ENCODE measurements at regions not wholly inside any gene's neighbourhood (a gene's known extent, or its start where the extent isn't known, plus 50 kb on each side); places are given as distances from the start of the nearest gene placed in this dataset.

GRCh38 chr10:42477170-42477569, 161.2 kb downstream of the ZNF33B start:
- Histone ChIP-seq H3K27ac (ENCODE audit: low read length) (no peak overlapping the region), H3K27me3 (ENCODE audit: insufficient read depth, low read length) (no peaks in the 10 kb centered on the region), H3K4me3 (ENCODE audit: low read length) (no peak overlapping the region), H3K36me3 (ENCODE audit: insufficient read depth, low read depth, low read length) (no peaks in the 10 kb centered on the region), H3K9ac (ENCODE audit: low read depth, low read length) (no peak overlapping the region), H3K4me1 (ENCODE audit: insufficient read depth, low read length) (no peaks in the 10 kb centered on the region), H3K9me3 (ENCODE audit: insufficient read depth, low read depth, low read length) (peaks cover 92% of the 10 kb centered on the region)

GRCh38 chr10:42476101-42476500, 162.3 kb downstream of the ZNF33B start:
- no peaks in the 10 kb centered on the region for H3K4me1 ChIP-seq (ENCODE audit: insufficient read depth, low read length)
- H3K9me3 ChIP-seq (ENCODE audit: insufficient read depth, low read depth, low read length): peaks cover 92% of the 10 kb centered on the region
- H3K4me3 ChIP-seq (ENCODE audit: low read length): no peak overlapping the region
- H3K27ac ChIP-seq (ENCODE audit: low read length): no peak overlapping the region
- no peaks in the 10 kb centered on the region for H3K27me3 ChIP-seq (ENCODE audit: insufficient read depth, low read length)
- no peaks in the 10 kb centered on the region for H3K36me3 ChIP-seq (ENCODE audit: insufficient read depth, low read depth, low read length)
- no peak overlapping the region for H3K9ac ChIP-seq (ENCODE audit: low read depth, low read length)

- H3K27ac ChIP-seq (ENCODE audit: low read length): no peak overlapping the region
- no peaks in the 10 kb centered on the region for H3K4me1 ChIP-seq (ENCODE audit: insufficient read depth, low read length)
- H3K36me3 ChIP-seq (ENCODE audit: insufficient read depth, low read depth, low read length): no peaks in the 10 kb centered on the region
- H3K9me3 ChIP-seq (ENCODE audit: insufficient read depth, low read depth, low read length): peaks cover 89% of the 10 kb centered on the region
- H3K9ac ChIP-seq (ENCODE audit: low read depth, low read length): no peak overlapping the region
- H3K27me3 ChIP-seq (ENCODE audit: insufficient read depth, low read length): no peaks in the 10 kb centered on the region
- no peak overlapping the region for H3K4me3 ChIP-seq (ENCODE audit: low read length)
Observed at GRCh38 chr10:42475168-42476098, 162.9 kb downstream of the ZNF33B start.

- no peak overlapping the region for H3K9ac ChIP-seq (ENCODE audit: low read depth, low read length)
- no peak overlapping the region for H3K4me3 ChIP-seq (ENCODE audit: low read length)
- peaks cover 81% of the 10 kb centered on the region for H3K9me3 ChIP-seq (ENCODE audit: insufficient read depth, low read depth, low read length)
- H3K36me3 ChIP-seq (ENCODE audit: insufficient read depth, low read depth, low read length): no peaks in the 10 kb centered on the region
- no peak overlapping the region for H3K27ac ChIP-seq (ENCODE audit: low read length)
- no peaks in the 10 kb centered on the region for H3K4me1 ChIP-seq (ENCODE audit: insufficient read depth, low read length)
- H3K27me3 ChIP-seq (ENCODE audit: insufficient read depth, low read length): no peaks in the 10 kb centered on the region
Observed at GRCh38 chr10:42454313-42454712, 184.1 kb downstream of the ZNF33B start.

- Histone ChIP-seq H3K9ac (ENCODE audit: low read depth, low read length) (no peak overlapping the region), H3K4me1 (ENCODE audit: insufficient read depth, low read length) (no peaks in the 10 kb centered on the region), H3K27ac (ENCODE audit: low read length) (no peak overlapping the region), H3K9me3 (ENCODE audit: insufficient read depth, low read depth, low read length) (peaks cover 79% of the 10 kb centered on the region), H3K4me3 (ENCODE audit: low read length) (no peak overlapping the region), H3K36me3 (ENCODE audit: insufficient read depth, low read depth, low read length) (no peaks in the 10 kb centered on the region), H3K27me3 (ENCODE audit: insufficient read depth, low read length) (no peaks in the 10 kb centered on the region)
Observed at GRCh38 chr10:42431095-42431494, 207.3 kb downstream of the ZNF33B start.

GRCh38 chr10:42428534-42428933, 209.8 kb downstream of the ZNF33B start:
- no peaks in the 10 kb centered on the region for H3K4me1 ChIP-seq (ENCODE audit: insufficient read depth, low read length)
- H3K9me3 ChIP-seq (ENCODE audit: insufficient read depth, low read depth, low read length): peaks cover 86% of the 10 kb centered on the region
- H3K36me3 ChIP-seq (ENCODE audit: insufficient read depth, low read depth, low read length): no peaks in the 10 kb centered on the region
- H3K4me3 ChIP-seq (ENCODE audit: low read length): no peak overlapping the region
- no peak overlapping the region for H3K27ac ChIP-seq (ENCODE audit: low read length)
- H3K27me3 ChIP-seq (ENCODE audit: insufficient read depth, low read length): no peaks in the 10 kb centered on the region
- no peak overlapping the region for H3K9ac ChIP-seq (ENCODE audit: low read depth, low read length)

GRCh38 chr10:42422911-42423310, 215.5 kb downstream of the ZNF33B start:
- no peak overlapping the region for H3K9ac ChIP-seq (ENCODE audit: low read depth, low read length)
- no peak overlapping the region for H3K27ac ChIP-seq (ENCODE audit: low read length)
- H3K4me3 ChIP-seq (ENCODE audit: low read length): no peak overlapping the region
- H3K9me3 ChIP-seq (ENCODE audit: insufficient read depth, low read depth, low read length): peaks cover 88% of the 10 kb centered on the region
- H3K27me3 ChIP-seq (ENCODE audit: insufficient read depth, low read length): no peaks in the 10 kb centered on the region
- H3K36me3 ChIP-seq (ENCODE audit: insufficient read depth, low read depth, low read length): no peaks in the 10 kb centered on the region
- H3K4me1 ChIP-seq (ENCODE audit: insufficient read depth, low read length): no peaks in the 10 kb centered on the region

GRCh38 chr10:42421812-42422211, 216.6 kb downstream of the ZNF33B start:
- no peak overlapping the region for H3K27ac ChIP-seq (ENCODE audit: low read length)
- H3K9me3 ChIP-seq (ENCODE audit: insufficient read depth, low read depth, low read length): peaks cover 91% of the 10 kb centered on the region
- no peaks in the 10 kb centered on the region for H3K27me3 ChIP-seq (ENCODE audit: insufficient read depth, low read length)
- H3K36me3 ChIP-seq (ENCODE audit: insufficient read depth, low read depth, low read length): no peaks in the 10 kb centered on the region
- H3K4me1 ChIP-seq (ENCODE audit: insufficient read depth, low read length): no peaks in the 10 kb centered on the region
- H3K4me3 ChIP-seq (ENCODE audit: low read length): no peak overlapping the region
- no peak overlapping the region for H3K9ac ChIP-seq (ENCODE audit: low read depth, low read length)

- Histone ChIP-seq H3K4me1 (ENCODE audit: insufficient read depth, low read length) (no peaks in the 10 kb centered on the region), H3K4me3 (ENCODE audit: low read length) (no peak overlapping the region), H3K36me3 (ENCODE audit: insufficient read depth, low read depth, low read length) (no peaks in the 10 kb centered on the region), H3K27me3 (ENCODE audit: insufficient read depth, low read length) (no peaks in the 10 kb centered on the region), H3K9me3 (ENCODE audit: insufficient read depth, low read depth, low read length) (peaks cover 90% of the 10 kb centered on the region), H3K9ac (ENCODE audit: low read depth, low read length) (no peak overlapping the region), H3K27ac (ENCODE audit: low read length) (no peak overlapping the region)
Observed at GRCh38 chr10:42419789-42420188, 218.6 kb downstream of the ZNF33B start.

GRCh38 chr10:42380926-42381547, 257.3 kb downstream of the ZNF33B start:
- Histone ChIP-seq H3K4me1 (ENCODE audit: insufficient read depth, low read length) (no peaks in the 10 kb centered on the region), H3K27me3 (ENCODE audit: insufficient read depth, low read length) (no peaks in the 10 kb centered on the region), H3K9ac (ENCODE audit: low read depth, low read length) (no peak overlapping the region), H3K9me3 (ENCODE audit: insufficient read depth, low read depth, low read length) (peaks cover 87% of the 10 kb centered on the region), H3K27ac (ENCODE audit: low read length) (no peak overlapping the region), H3K36me3 (ENCODE audit: insufficient read depth, low read depth, low read length) (no peaks in the 10 kb centered on the region), H3K4me3 (ENCODE audit: low read length) (no peak overlapping the region)

GRCh38 chr10:42367532-42368230, 270.7 kb downstream of the ZNF33B start:
- H3K4me3 ChIP-seq (ENCODE audit: low read length): no peak overlapping the region
- no peak overlapping the region for H3K9ac ChIP-seq (ENCODE audit: low read depth, low read length)
- no peaks in the 10 kb centered on the region for H3K27me3 ChIP-seq (ENCODE audit: insufficient read depth, low read length)
- no peaks in the 10 kb centered on the region for H3K4me1 ChIP-seq (ENCODE audit: insufficient read depth, low read length)
- no peak overlapping the region for H3K27ac ChIP-seq (ENCODE audit: low read length)
- no peaks in the 10 kb centered on the region for H3K36me3 ChIP-seq (ENCODE audit: insufficient read depth, low read depth, low read length)
- H3K9me3 ChIP-seq (ENCODE audit: insufficient read depth, low read depth, low read length): peaks cover 83% of the 10 kb centered on the region

All from iPS-20b (cell line).